A673 (cell line): ENCODE measurements at regions not wholly inside any gene's neighbourhood (a gene's known extent, or its start where the extent isn't known, plus 50 kb on each side); places are given as distances from the start of the nearest gene placed in this dataset.

ENCODE experiments used
- BruUV-seq: library from RNA; stranded (reverse); fragments of 400-500 nt; replicated peaks from 2 replicates; lab custom pipeline; 2021; lab: Mats Ljungman, UMichigan
- CTCF ChIA-PET: fragments of 300-600 bp; sonication (Branson Sonifier 250); formaldehyde crosslinking; loops from one replicate; lab custom pipeline; 2022; ENCODE audit warnings: antibody characterized with exemption; lab: Charles Lee
- POLR2A ChIA-PET: fragments of 300-600 bp; sonication (Branson Sonifier 250); formaldehyde crosslinking; loops from one replicate; lab custom pipeline; 2022; ENCODE audit warnings: antibody characterized with exemption; ENCODE audit not compliant: low non-redundant PET; lab: Charles Lee
- DNase-seq: peaks from one replicate; pipeline ENCODE4 v3.0.0-alpha.2; 2015; ENCODE audit warnings: low spot score
- H3K27ac ChIP-seq: fragments of 200-600 bp; sonication (generic); 2 replicates; pipeline ENCODE4 v1.5.1; 2016; ENCODE audit warnings: mixed run types, low read depth, mild to moderate bottlenecking, mixed read lengths, antibody characterized with exemption, low read length; ENCODE audit not compliant: poor library complexity, severe bottlenecking
- H3K27me3 ChIP-seq: fragments of 200-600 bp; sonication (generic); replicated peaks from 2 replicates; pipeline ENCODE4 v1.6.1; 2017; ENCODE audit warnings: mixed run types, low read depth, mild to moderate bottlenecking, mixed read lengths, antibody characterized with exemption, low read length; ENCODE audit not compliant: insufficient read depth, poor library complexity
- H3K36me3 ChIP-seq: fragments of 200-600 bp; sonication (generic); 2 replicates; pipeline ENCODE4 v1.6.1; 2016; ENCODE audit warnings: mixed run types, mild to moderate bottlenecking, mixed read lengths, antibody characterized with exemption, low read length; ENCODE audit not compliant: insufficient read depth, poor library complexity, severe bottlenecking
- H3K4me1 ChIP-seq: fragments of 200-600 bp; sonication (generic); 2 replicates; pipeline ENCODE4 v1.6.1; 2017; ENCODE audit warnings: mixed run types, mild to moderate bottlenecking, mixed read lengths, antibody characterized with exemption, low read length; ENCODE audit not compliant: insufficient read depth, poor library complexity, severe bottlenecking
- H3K4me3 ChIP-seq: fragments of 200-600 bp; sonication (generic); 2 replicates; pipeline ENCODE4 v1.5.1; 2016; ENCODE audit warnings: low read depth, mixed run types, mild to moderate bottlenecking, mixed read lengths, low read length; ENCODE audit not compliant: poor library complexity, severe bottlenecking
- H3K9me3 ChIP-seq: fragments of 200-600 bp; sonication (generic); 2 replicates; pipeline ENCODE4 v1.6.1; 2016; ENCODE audit warnings: mixed run types, low read depth, mild to moderate bottlenecking, mixed read lengths, antibody characterized with exemption, low read length; ENCODE audit not compliant: poor library complexity, severe bottlenecking
- CTCF ChIP-seq: fragments of 300-800, 200-600 bp; sonication (generic); conservative IDR thresholded peaks from 2 replicates; pipeline ENCODE4 v1.5.1; 2017; ENCODE audit warnings: low read depth, mild to moderate bottlenecking, antibody characterized with exemption, low read length, moderate library complexity, mixed read lengths
- EZH2 ChIP-seq: fragments of 200-600 bp; sonication (generic); IDR thresholded peaks from 2 replicates; pipeline ENCODE4 v1.6.1; 2017; ENCODE audit warnings: borderline replicate concordance, low read depth, mild to moderate bottlenecking, mixed read lengths, antibody characterized with exemption, low read length; ENCODE audit not compliant: poor library complexity, severe bottlenecking
- intact Hi-C: fragments of 100-400 bp; cut with micrococcal nuclease; formaldehyde crosslinking; loops from one replicate; pipeline ENCODE4 v1.10.0; 2022; ENCODE audit not compliant: unreplicated experiment

GRCh38 chr2:48873666-48874065 lies 118.1 kb upstream of the LHCGR start:
- H3K36me3 ChIP-seq, result no peaks in the 10 kb centered on the region
- H3K27me3 ChIP-seq, result no peaks in the 10 kb centered on the region
- intact Hi-C loops, result no loop called here
- TF ChIP-seq CTCF (no peak), EZH2 (no peak)
- ChIA-PET CTCF (no interaction called here), POLR2A (no interaction called here)
- no peak overlapping the region for H3K27ac ChIP-seq
- no TSS peak for BruUV-seq
- peaks cover 8% of the 10 kb centered on the region for H3K4me1 ChIP-seq
- H3K9me3 ChIP-seq, result no peaks in the 10 kb centered on the region
- H3K4me3 ChIP-seq, result no peak overlapping the region
- no peak for DNase-seq

- no TSS peak for BruUV-seq
- ChIA-PET POLR2A (no interaction called here), CTCF (no interaction called here)
- H3K36me3 ChIP-seq, result no peaks in the 10 kb centered on the region
- no peak overlapping the region for H3K4me3 ChIP-seq
- H3K9me3 ChIP-seq, result no peaks in the 10 kb centered on the region
- H3K4me1 ChIP-seq, result peaks cover 8% of the 10 kb centered on the region
- TF ChIP-seq EZH2 (no peak), CTCF (no peak)
- intact Hi-C loops, result no loop called here
- DNase-seq, result peak; percentile 24
- H3K27ac ChIP-seq, result no peak overlapping the region
- H3K27me3 ChIP-seq, result no peaks in the 10 kb centered on the region
These were observed 115.4 kb upstream of the LHCGR start for GRCh38 chr2:48870942-48871341.

GRCh38 chr2:48870503-48870902 lies 115.0 kb upstream of the LHCGR start:
- Histone ChIP-seq H3K27me3 (no peaks in the 10 kb centered on the region), H3K4me1 (peaks cover 8% of the 10 kb centered on the region), H3K4me3 (no peak overlapping the region), H3K9me3 (no peaks in the 10 kb centered on the region), H3K36me3 (no peaks in the 10 kb centered on the region), H3K27ac (no peak overlapping the region)
- ChIA-PET POLR2A (no interaction called here), CTCF (no interaction called here)
- intact Hi-C loops, result no loop called here
- DNase-seq, result no peak
- no peak for TF ChIP-seq CTCF
- no peak for TF ChIP-seq EZH2
- BruUV-seq, result no TSS peak
